Choroid plexus epithelial cell (primary cell): ENCODE measurements at regions not wholly inside any gene's neighbourhood (a gene's known extent, or its start where the extent isn't known, plus 50 kb on each side); places are given as distances from the start of the nearest gene placed in this dataset.

Source experiments
- DNase-seq: peaks from one replicate; pipeline ENCODE4 v3.0.0-alpha.2; 2010; ENCODE audit warnings: low read depth
- H3K4me3 ChIP-seq: 2 replicates; pipeline ENCODE4 v1.5.1; 2011; ENCODE audit warnings: low read depth, mild to moderate bottlenecking, control low read depth, low read length, moderate library complexity
- TF ChIP-seq, protein P1 (sequence below): conservative IDR thresholded peaks from 2 replicates; pipeline ENCODE4 v1.5.1; 2011; ENCODE audit warnings: low read depth, mild to moderate bottlenecking, control low read depth, inconsistent platforms, low read length, moderate library complexity

DNA sequence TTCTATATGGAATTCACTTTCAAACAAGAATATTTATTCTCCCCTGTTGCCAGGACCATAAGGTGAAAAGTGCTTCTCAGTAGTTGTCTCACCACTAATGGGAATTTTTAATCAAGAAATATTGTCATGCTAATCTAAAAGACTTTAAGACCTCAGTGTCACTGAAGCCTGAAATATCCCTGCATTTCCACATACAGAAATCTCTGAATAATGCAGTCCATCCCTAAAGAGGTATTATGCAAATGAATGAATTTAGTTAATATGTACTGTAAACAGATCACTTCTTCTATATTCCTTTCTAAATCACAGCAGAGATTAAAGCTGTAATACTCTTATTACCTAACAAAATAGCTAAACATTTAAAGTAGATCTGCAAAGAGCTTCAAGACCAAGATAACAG, 531.1 kb upstream of the CDH6 start:
- no peak overlapping the region for H3K4me3 ChIP-seq
- no peak for DNase-seq
- TF ChIP-seq, protein P1, sequence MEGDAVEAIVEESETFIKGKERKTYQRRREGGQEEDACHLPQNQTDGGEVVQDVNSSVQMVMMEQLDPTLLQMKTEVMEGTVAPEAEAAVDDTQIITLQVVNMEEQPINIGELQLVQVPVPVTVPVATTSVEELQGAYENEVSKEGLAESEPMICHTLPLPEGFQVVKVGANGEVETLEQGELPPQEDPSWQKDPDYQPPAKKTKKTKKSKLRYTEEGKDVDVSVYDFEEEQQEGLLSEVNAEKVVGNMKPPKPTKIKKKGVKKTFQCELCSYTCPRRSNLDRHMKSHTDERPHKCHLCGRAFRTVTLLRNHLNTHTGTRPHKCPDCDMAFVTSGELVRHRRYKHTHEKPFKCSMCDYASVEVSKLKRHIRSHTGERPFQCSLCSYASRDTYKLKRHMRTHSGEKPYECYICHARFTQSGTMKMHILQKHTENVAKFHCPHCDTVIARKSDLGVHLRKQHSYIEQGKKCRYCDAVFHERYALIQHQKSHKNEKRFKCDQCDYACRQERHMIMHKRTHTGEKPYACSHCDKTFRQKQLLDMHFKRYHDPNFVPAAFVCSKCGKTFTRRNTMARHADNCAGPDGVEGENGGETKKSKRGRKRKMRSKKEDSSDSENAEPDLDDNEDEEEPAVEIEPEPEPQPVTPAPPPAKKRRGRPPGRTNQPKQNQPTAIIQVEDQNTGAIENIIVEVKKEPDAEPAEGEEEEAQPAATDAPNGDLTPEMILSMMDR = no peak

DNA sequence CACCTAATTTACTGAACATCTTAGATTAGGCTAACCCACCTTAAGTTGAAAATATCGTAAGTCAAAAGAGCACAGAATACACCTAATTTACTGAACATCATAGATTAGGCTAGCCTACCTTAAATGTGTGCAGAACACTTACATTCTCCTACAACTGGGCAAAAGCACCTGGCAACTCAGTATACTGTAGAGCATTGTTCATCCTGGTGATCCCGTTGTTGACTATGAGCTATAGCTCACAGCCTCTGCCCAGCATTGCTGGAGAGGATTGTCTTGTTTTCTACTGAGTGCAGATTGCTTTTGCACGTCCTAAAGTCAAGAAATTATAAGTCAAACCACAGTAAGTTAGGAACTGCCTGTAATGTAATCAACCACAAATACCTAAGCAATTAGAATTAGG, 531.8 kb upstream of the CDH6 start:
- no peak overlapping the region for H3K4me3 ChIP-seq
- DNase-seq = no peak
- TF ChIP-seq, protein P1 = no peak

DNA sequence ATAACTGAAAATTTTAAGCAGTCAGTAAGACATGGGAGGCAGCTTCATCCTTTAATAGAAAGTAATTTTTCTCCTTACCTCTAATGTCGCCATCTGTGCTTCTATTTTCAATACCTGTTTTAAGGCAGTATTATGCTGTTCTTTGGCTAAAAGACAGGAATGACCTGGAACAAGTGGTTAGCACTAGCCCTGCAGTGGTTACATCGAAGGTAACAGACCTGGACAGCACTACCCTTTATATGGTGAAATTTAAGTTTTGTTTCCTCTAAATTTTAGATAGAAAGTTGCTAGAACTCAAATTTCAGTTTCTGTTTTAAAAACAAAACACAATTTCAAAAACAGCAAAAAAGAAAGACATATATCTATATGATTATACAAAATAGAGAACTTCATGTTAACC, 534.1 kb upstream of the CDH6 start:
- DNase-seq = no peak
- no peak overlapping the region for H3K4me3 ChIP-seq
- TF ChIP-seq, protein P1 = no peak

DNA sequence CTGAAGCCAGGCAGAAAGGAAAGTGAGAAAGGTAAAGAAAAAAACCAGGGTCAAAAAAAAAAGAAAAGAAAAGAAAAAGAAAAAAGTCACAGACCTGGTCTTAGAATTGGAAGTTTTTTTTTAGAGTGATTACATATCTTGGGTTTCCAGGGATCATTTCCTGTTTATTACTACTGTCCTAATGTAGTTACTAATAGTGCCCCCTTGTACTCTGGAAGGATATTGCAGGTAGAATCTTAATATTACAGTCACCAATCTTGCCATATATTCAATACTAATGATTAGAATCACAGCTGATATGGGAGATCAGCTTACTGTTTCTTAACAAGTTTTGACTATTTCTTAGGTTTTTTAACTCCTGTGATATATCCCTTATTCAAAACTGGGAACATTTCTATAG, 543.2 kb upstream of the CDH6 start:
- no peak for DNase-seq
- TF ChIP-seq, protein P1 = no peak
- no peak overlapping the region for H3K4me3 ChIP-seq

DNA sequence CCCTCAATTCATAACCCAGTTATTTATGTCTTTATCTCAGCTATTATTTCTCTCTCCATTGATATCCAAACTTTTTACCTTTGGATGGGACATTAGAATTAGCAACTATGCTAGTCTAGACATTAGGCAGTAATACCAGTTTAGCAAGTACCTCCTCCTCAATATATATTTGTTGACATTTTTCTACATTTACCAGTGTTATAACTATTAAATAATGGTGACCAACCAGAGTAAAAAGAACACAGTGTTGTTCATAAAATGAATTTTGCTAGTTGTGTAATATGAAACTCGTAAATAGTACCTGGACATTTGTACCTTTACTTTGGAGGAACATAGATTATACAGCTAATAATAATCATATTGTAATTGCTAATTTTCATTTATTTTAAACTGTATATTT, 554.6 kb upstream of the CDH6 start:
- DNase-seq = no peak
- no peak overlapping the region for H3K4me3 ChIP-seq
- TF ChIP-seq, protein P1 = no peak

DNA sequence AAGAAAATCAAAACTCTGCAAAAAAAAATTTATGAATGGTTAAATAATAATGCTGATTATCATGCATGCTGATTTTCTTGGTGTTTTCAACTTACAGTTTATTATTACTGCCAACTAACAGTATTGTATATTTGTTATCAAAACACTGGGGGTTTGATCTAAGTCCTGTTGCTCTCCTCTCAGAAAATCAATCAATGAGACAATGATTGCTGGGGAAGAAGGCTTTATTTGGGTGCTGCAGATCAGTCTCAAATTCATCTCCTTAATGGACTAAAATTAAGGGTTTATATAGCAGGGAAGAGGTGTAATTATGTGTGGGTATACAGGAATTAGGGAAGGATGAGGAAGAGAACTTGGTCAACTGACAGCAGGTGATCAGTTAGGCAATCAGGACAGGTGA, 565.5 kb upstream of the CDH6 start:
- TF ChIP-seq, protein P1 = no peak
- no peak for DNase-seq
- H3K4me3 ChIP-seq = no peak overlapping the region

DNA sequence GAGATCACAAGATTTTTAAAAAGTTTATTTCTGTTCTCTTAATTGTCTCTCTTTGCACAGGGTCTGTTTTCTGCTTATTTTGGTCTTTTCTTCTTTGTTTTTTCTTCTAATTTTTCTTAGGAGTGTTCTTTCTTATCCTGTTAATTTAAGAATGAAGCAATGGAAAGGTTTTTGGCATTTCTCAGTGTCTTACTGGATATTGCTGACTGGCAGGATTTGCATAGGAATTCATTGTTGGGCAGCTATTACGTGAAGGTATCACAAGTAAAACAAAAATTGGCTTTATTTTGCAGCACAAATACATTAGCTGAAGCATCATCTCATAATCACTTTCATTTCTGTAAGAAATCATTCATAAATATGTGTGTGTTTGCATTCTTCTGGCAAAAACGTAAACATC, 566.9 kb upstream of the CDH6 start:
- TF ChIP-seq, protein P1 = no peak
- no peak overlapping the region for H3K4me3 ChIP-seq
- no peak for DNase-seq
